HepG2 (cell line): ENCODE measurements at regions not wholly inside any gene's neighbourhood (a gene's known extent, or its start where the extent isn't known, plus 50 kb on each side); places are given as distances from the start of the nearest gene placed in this dataset.

Experiments used
- ATAC-seq: fragments of 200-7000 bp; cut with Tn5 transposase; 3 replicates; pipeline ENCODE4 v1.9.1; 2020; ENCODE audit warnings: mild to moderate bottlenecking, moderate library complexity
- BruUV-seq: library from RNA; stranded (reverse); fragments of 400-500 nt; replicated peaks from 2 replicates; lab custom pipeline; 2021; lab: Mats Ljungman, UMichigan
- CTCF ChIA-PET: fragments of 300-600 bp; formaldehyde crosslinking; extraction: SDS; loops from one replicate; lab custom pipeline; 2021; ENCODE audit warnings: low total read pairs, inconsistent platforms, low intra/inter-chr PET ratio; lab: Yijun Ruan, JAX
- POLR2A ChIA-PET: fragments of 350-600 bp; sonication (Branson Sonifier 250); formaldehyde crosslinking; loops from one replicate; lab custom pipeline; 2020; ENCODE audit warnings: antibody characterized with exemption, inconsistent platforms; lab: Yijun Ruan, JAX
- DNase-seq: peaks from one replicate; pipeline ENCODE4 v3.0.0-alpha.2; 2015; ENCODE audit warnings: low spot score
- FAIRE-seq: peaks from 3 replicates; lab custom pipeline; 2011; peaks lifted over from hg19 to GRCh38; lab: Jason Lieb, UNC
- H2AFZ ChIP-seq: one replicate; pipeline ENCODE4 v1.6.1; 2011; ENCODE audit warnings: low read length, inconsistent platforms
- H3K27ac ChIP-seq: fragments of 300-600 bp; 3 replicates; pipeline ENCODE4 v1.8.0; 2011; ENCODE audit warnings: mixed run types, mild to moderate bottlenecking, mixed read lengths, low read length, inconsistent platforms; ENCODE audit not compliant: insufficient read depth; ENCODE audit errors: extremely low read length
- H3K27me3 ChIP-seq, 2 experiments: fragments of 200-600 bp in 1 of 2; 2 replicates in 1 of 2; 3 replicates in 1 of 2; pipeline versions ENCODE4 v1.6.0 to v1.8.0; 2011; ENCODE audit warnings: low read length in 2 of 2, mild to moderate bottlenecking in 2 of 2, moderate library complexity in 2 of 2, inconsistent platforms in 1 of 2; ENCODE audit not compliant: insufficient read depth in 2 of 2, control insufficient read depth in 1 of 2
- H3K36me3 ChIP-seq, 2 experiments: fragments of 200-600 bp in 1 of 2; replicated peaks in 1 of 2; 2 replicates in 1 of 2; 3 replicates in 1 of 2; pipeline versions ENCODE4 v1.5.1 to v1.8.0; 2011; ENCODE audit warnings: low read length in 2 of 2, inconsistent platforms in 1 of 2; ENCODE audit not compliant: insufficient read depth in 2 of 2, control insufficient read depth in 1 of 2
- H3K4me1 ChIP-seq: 2 replicates; pipeline ENCODE4 v1.5.1; 2012; ENCODE audit warnings: low read length, inconsistent platforms; ENCODE audit not compliant: insufficient read depth
- H3K4me2 ChIP-seq: 2 replicates; pipeline ENCODE4 v1.6.0; 2011; ENCODE audit warnings: low read depth, low read length, inconsistent platforms
- H3K4me3 ChIP-seq, 3 experiments: fragments of 200-600 bp in 1 of 3; sonication (generic), shearing (Covaris generic) in 1 of 3; replicated peaks in 1 of 3; 2 replicates each; pipeline ENCODE4 v1.5.1; 2011 to 2016; ENCODE audit warnings: low read length in 3 of 3, inconsistent platforms in 2 of 3, low read depth in 2 of 3, mild to moderate bottlenecking in 2 of 3, control low read depth in 1 of 3, mixed read lengths in 1 of 3; ENCODE audit not compliant: insufficient read depth in 1 of 3
- H3K79me2 ChIP-seq: one replicate; pipeline ENCODE4 v1.6.1; 2011; ENCODE audit warnings: low read length, inconsistent platforms; ENCODE audit not compliant: insufficient read depth
- H3K9ac ChIP-seq: 2 replicates; pipeline ENCODE4 v1.6.0; 2011; ENCODE audit warnings: mild to moderate bottlenecking, low read depth, low read length, inconsistent platforms; ENCODE audit not compliant: insufficient read depth
- H3K9me3 ChIP-seq: 2 replicates; pipeline ENCODE4 v1.5.1; 2012; ENCODE audit warnings: mild to moderate bottlenecking, low read length
- H4K20me1 ChIP-seq: 2 replicates; pipeline ENCODE4 v1.6.0; 2011; ENCODE audit warnings: inconsistent platforms, mild to moderate bottlenecking, low read length, moderate library complexity; ENCODE audit not compliant: insufficient read depth
- ATRX ChIP-seq: sonication (generic); formaldehyde crosslinking; IDR thresholded peaks from 2 replicates; pipeline ENCODE4 v1.4.0; 2020; ENCODE audit warnings: missing genetic modification reagents, borderline replicate concordance
- EZH2 ChIP-seq: conservative IDR thresholded peaks from 2 replicates; pipeline ENCODE4 v1.6.1; 2012; ENCODE audit warnings: mild to moderate bottlenecking, low read depth, low read length, moderate library complexity
- FOXA1 ChIP-seq, 2 experiments: fragments of 450-650 bp in 1 of 2; sonication (generic) in 1 of 2; formaldehyde crosslinking in 1 of 2; IDR thresholded peaks; 2 replicates each; pipeline versions ENCODE4 v1.4.0 to v1.6.1; 2016 to 2020; ENCODE audit warnings: missing genetic modification reagents in 1 of 2
- FOXC1 ChIP-seq: sonication (generic); formaldehyde crosslinking; IDR thresholded peaks from 2 replicates; pipeline ENCODE4 v1.8.0; 2022; ENCODE audit warnings: mild to moderate bottlenecking, missing genetic modification reagents, borderline replicate concordance
- MED8 ChIP-seq: sonication (generic); formaldehyde crosslinking; IDR thresholded peaks from 2 replicates; pipeline ENCODE4 v1.8.1; 2023; ENCODE audit warnings: mild to moderate bottlenecking, missing genetic modification reagents; ENCODE audit not compliant: insufficient replicate concordance
- RARG ChIP-seq: sonication (generic); formaldehyde crosslinking; IDR thresholded peaks from 2 replicates; pipeline ENCODE4 v1.4.0; 2020; ENCODE audit warnings: low read depth, mild to moderate bottlenecking, missing genetic modification reagents
- SP4 ChIP-seq: sonication (generic); formaldehyde crosslinking; IDR thresholded peaks from 2 replicates; pipeline ENCODE4 v1.8.1; 2023; ENCODE audit warnings: mild to moderate bottlenecking, missing genetic modification reagents
- TBL1XR1 ChIP-seq: fragments of 150-350 bp; IDR thresholded peaks from 2 replicates; pipeline ENCODE4 v1.6.1; 2014; ENCODE audit warnings: borderline replicate concordance, low read length; ENCODE audit not compliant: partially characterized antibody
- ZBTB20 ChIP-seq: sonication (generic); formaldehyde crosslinking; IDR thresholded peaks from 2 replicates; pipeline ENCODE4 v1.8.1; 2023; ENCODE audit warnings: missing genetic modification reagents, low read depth, mild to moderate bottlenecking, borderline replicate concordance
- ZKSCAN8 ChIP-seq: IDR thresholded peaks from 2 replicates; pipeline ENCODE4 v1.6.1; 2016; ENCODE audit warnings: borderline replicate concordance, missing genetic modification reagents, missing compliant biosample characterization
- ZNF543 ChIP-seq: sonication (generic); formaldehyde crosslinking; IDR thresholded peaks from 2 replicates; pipeline ENCODE4 v1.4.0; 2020; ENCODE audit warnings: mild to moderate bottlenecking, missing genetic modification reagents
- ZNF546 ChIP-seq: sonication (generic); formaldehyde crosslinking; conservative IDR thresholded peaks from 2 replicates; pipeline ENCODE4 v1.8.1; 2023; ENCODE audit warnings: mild to moderate bottlenecking, missing genetic modification reagents
- ZNF674 ChIP-seq: sonication (generic); formaldehyde crosslinking; IDR thresholded peaks from 2 replicates; pipeline ENCODE4 v1.5.0; 2020; ENCODE audit warnings: low read depth, mild to moderate bottlenecking, missing genetic modification reagents
- ZNF83 ChIP-seq: sonication (generic); formaldehyde crosslinking; IDR thresholded peaks from 2 replicates; pipeline ENCODE4 v1.4.0; 2020; ENCODE audit warnings: missing genetic modification reagents, mild to moderate bottlenecking, borderline replicate concordance
- WGBS: methylation state at CpG from one replicate; pipeline ENCODE4 v1.1.6; 2017; ENCODE audit warnings: low lambda C conversion rate; 5-methylcytosine and 5-hydroxymethylcytosine counted together
- in situ Hi-C: cut with HindIII; loops from 2 replicates; pipeline ENCODE4 v1.10.0; 2017; ENCODE audit warnings: low pct_unique_long_range_greater_than_20kb; ENCODE audit not compliant: extremely low pct_ligation_motif_present
- intact Hi-C: fragments of 100-400 bp; cut with micrococcal nuclease; formaldehyde crosslinking; loops from one replicate; pipeline ENCODE4 v1.10.0; 2022; ENCODE audit not compliant: unreplicated experiment

DNA sequence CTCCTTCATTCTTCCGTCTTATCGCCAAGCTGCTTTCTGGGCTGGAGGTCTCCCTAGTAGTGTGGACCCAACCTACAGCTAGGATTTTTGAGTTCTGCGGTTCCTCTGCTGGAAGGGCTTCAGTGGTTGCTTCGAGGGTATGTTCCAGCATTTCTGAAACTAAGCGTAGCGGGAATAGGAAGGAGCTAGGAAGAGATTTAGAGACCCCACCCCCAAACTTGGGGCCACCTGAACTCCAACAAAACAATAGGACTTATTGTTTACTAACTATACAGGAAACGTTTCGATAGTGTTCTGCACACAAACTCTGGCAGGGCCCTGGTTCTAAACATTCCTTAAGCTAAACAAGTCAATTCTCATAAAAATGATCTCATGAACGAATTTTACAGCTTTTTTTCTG is 346.7 kb downstream of the PLK2 start:
- ChIA-PET POLR2A (no interaction called here), CTCF (no interaction called here)
- Histone ChIP-seq H3K27me3 (no peaks in the 10 kb centered on the region; a peak in 1 of 5 replicates), H3K4me2 (no peak overlapping the region), H3K4me3 (no peak overlapping the region), H3K9ac (no peak overlapping the region), H3K79me2 (no peaks in the 10 kb centered on the region), H3K27ac (no peak overlapping the region), H3K4me1 (0 out of 2 replicates have a peak, but pooled peaks cover 7% of the 10 kb centered on the region), H3K36me3 (no peaks in the 10 kb centered on the region), H3K9me3 (no peaks in the 10 kb centered on the region), H4K20me1 (no peaks in the 10 kb centered on the region), H2AFZ (no peak overlapping the region)
- FAIRE-seq (no peak), DNase-seq (no peak), ATAC-seq (no peak)
- in situ Hi-C loops = no loop called here
- intact Hi-C loops = no loop called here
- WGBS = 37% methylated on average over 9 of the region's 9 CpGs
- TF ChIP-seq ZBTB20 (no peak), RARG (CRISPR knock-in tag) (no peak), FOXC1 (CRISPR knock-in tag) (no peak), EZH2 (no peak), FOXA1 (IDR thresholded peaks at IDR 0.05) (no peak), FOXA1 (CRISPR knock-in tag; IDR thresholded peaks at IDR 0.05) (no peak), TBL1XR1 (no peak), ZNF83 (CRISPR knock-in tag) (no peak), ATRX (CRISPR knock-in tag) (no peak), MED8 (CRISPR knock-in tag) (no peak), SP4 (CRISPR knock-in tag) (no peak), ZKSCAN8 (no peak), ZNF543 (CRISPR knock-in tag) (no peak), ZNF546 (CRISPR knock-in tag) (no peak), ZNF674 (CRISPR knock-in tag) (no peak)
- no TSS peak for BruUV-seq
